H1 (cell line): ENCODE measurements at regions not wholly inside any gene's neighbourhood (a gene's known extent, or its start where the extent isn't known, plus 50 kb on each side); places are given as distances from the start of the nearest gene placed in this dataset.

Experiments used
- CTCF ChIP-seq, 3 experiments: IDR thresholded peaks; 1 replicate in 2 of 3; 2 replicates in 1 of 3; pipeline versions ENCODE4 v1.5.1 to v1.6.1; 2011; ENCODE audit warnings: low read length in 3 of 3, mild to moderate bottlenecking in 3 of 3, inconsistent platforms in 2 of 3, low read depth in 1 of 3, moderate library complexity in 1 of 3; ENCODE audit not compliant: insufficient read depth in 1 of 3; ENCODE audit errors: control extremely low read depth in 1 of 3
- HDAC2 ChIP-seq, 2 experiments: fragments of 300-600 bp in 1 of 2; sonication (generic) in 1 of 2; IDR thresholded peaks; 2 replicates each; pipeline ENCODE4 v1.6.1; 2011 to 2012; ENCODE audit warnings: low read depth in 2 of 2, low read length in 2 of 2, mild to moderate bottlenecking in 2 of 2, moderate library complexity in 2 of 2, borderline replicate concordance in 1 of 2, inconsistent platforms in 1 of 2
- KDM1A ChIP-seq: fragments of 200-600, 300-600 bp; sonication (generic); IDR thresholded peaks from 2 replicates; pipeline ENCODE4 v1.7.1; 2016; ENCODE audit warnings: mild to moderate bottlenecking, low read length, borderline replicate concordance

GRCh38 chr4:27915822-27916221 lies 1055.2 kb downstream of the STIM2 start (continued):
- TF ChIP-seq CTCF (IDR thresholded peaks at IDR 0.05; ENCODE audit: control extremely low read depth in 1 of 3, insufficient read depth in 1 of 3, low read depth in 1 of 3, low read length in 3 of 3) (no peak), HDAC2 (IDR thresholded peaks at IDR 0.05; ENCODE audit: borderline replicate concordance in 1 of 2, low read depth in 2 of 2, low read length in 2 of 2) (no peak), KDM1A (no peak)
